Right forelimb (tissue), 1 donor: ENCODE measurements at regions not wholly inside any gene's neighbourhood (a gene's known extent, or its start where the extent isn't known, plus 50 kb on each side); places are given as distances from the start of the nearest gene placed in this dataset.
A peak's percentile ranks its signal among the peaks of the same experiment; 100 is the strongest.
"Not testable (repeated sequence)": the region's sequence is repeated elsewhere in the genome, so short reads cannot be mapped to it uniquely, and the experiment has no call there.

ENCODE experiments used
- DNase-seq: peaks from one replicate; pipeline ENCODE4 v3.0.0-alpha.2; 2018

DNA sequence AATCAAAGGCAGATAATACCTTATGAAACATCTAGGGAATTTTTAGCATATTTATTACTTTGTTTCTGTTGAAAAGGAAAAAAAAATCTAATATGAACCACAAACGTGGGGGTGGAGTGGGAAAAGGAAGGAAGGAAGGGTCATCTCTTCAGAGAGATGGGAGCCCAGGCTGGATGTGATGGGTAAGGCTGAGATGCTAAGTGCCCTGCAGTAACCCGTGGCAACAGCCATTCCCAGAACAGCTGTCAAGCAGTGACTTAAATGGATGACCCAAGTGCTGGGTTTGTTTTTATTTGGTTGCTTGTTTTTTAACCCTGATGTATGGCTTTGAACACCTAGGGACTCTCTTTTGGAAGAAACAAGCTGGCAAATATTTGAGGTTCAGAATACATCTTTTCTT is 50.7 kb upstream of the KLF7 start:
- DNase-seq, result no peak

DNA sequence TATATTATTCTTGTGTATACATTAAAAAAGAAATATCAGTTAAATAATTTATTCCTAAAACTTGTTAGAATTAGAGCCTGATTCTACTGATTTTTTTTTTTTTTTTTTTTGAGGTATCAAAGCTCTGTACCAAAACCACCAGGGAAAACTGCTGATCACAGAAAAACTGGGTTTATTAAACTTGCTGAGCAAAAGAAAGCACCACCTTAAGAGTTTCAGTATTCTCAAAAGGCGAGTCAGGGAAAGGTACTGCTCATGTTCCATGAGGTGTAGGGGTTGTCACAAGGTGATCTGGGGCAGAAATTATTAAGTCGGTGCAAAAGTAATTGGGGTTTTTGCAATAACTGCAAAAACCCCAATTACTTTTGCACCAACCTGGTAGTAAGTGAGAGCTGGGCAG is 51.7 kb upstream of the KLF7 start:
- no peak for DNase-seq

DNA sequence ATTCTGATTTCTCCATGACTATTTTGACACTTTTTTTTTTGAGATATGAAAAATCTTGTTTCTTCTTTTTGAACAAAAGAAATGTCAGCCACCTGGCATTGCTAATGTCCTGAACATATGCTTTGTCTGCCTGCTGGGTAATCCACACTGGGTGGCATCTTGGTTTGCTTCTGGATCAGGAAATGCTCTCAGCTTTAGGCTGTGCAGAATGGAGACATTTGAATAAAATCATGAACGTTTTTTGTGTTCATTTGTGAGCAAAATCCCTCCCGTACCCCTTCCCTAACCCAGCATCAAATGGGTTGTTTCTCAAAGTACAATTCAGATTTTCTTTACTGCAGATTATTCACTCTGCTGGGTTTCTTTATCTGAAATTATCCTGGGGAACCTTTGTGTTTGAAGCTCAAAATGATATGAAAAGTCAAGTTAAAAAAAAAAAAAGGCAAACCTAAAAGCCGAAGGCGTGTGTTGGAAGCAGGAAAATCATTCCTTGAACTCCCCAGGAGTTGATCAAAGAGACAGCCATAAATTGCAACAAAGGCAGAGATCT is 53.4 kb upstream of the KLF7 start:
- DNase-seq, result no peak

- no peak for DNase-seq
These were observed 54.1 kb upstream of the KLF7 start for GRCh38 chr2:207219676-207220501.

GRCh38 chr2:207221731-207222130 is 56.0 kb upstream of the KLF7 start:
- no peak for DNase-seq

- no peak for DNase-seq
These were observed 57.3 kb upstream of the KLF7 start for GRCh38 chr2:207223051-207223450.

DNA sequence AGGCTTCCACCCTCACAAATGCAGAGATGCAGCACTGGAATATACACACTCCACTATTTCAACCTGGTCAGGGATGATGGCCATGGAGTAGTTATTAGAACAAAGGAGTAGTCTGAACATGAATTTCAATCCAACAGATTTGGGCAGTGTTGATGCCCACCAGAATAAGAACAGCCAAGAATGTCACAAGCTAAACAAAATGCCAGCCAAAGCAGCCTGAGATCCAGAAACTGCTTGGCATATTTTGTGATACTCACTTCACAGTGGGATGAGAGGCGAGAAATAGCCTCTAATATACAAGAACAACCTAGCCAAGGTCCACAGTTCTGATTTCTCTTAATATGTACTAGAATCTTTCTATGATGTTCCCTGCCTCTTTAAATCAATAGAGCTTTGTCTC is 58.6 kb upstream of the KLF7 start:
- no peak for DNase-seq

DNA sequence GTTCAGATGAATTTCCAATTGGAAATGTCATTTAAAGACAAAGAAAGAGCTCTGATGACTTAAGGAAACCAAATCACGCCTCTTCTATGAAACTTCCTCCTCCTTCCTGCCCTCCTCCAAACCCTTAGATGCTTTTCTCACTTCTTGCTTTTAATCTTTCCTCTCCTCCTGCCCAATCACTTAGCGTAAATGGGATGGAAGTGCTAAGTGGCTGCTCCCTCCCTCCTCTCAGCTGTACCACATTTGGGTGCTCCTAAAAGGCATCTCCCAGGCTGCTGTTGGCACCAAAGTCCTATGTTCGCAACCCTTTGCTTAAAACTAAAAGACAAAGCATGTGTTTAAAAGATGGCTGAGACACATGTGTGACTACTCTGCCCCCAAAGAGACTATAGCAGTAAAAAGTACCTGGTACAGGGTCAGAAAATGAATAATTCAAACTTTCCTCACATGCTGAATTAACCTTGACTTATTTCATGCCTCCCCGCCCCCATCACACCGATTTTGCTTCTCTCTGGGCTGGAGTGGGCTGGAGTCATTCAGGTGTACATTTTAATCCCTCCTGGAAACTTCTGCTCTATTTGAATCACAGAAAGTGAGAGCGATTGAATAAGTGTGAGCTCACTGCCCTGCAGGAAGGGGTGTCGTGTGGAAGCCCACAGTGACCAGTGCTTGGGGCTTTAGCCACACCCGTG is 59.2 kb upstream of the KLF7 start:
- DNase-seq, result no peak

DNA sequence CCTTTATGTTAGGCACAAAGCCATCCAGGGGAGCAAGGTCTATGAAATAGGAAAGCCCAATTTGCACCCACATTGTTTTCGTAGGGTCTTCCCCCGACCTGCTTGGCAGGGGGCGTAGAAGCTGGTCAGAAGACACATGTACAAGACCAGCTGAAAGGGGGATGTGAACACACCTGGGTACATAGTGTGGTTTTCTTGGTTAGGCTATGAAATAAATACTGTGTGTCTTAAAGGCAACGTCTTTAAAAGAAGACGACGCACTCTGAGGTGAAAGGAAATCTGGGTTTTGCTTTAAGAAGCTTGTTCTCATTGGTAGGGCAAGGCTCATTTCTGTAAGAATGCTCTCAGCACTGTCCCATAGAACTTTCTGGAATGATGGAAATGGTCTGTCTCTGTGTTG is 60.0 kb upstream of the KLF7 start:
- DNase-seq, result no peak

- DNase-seq, result no peak
These were observed 60.5 kb upstream of the KLF7 start for GRCh38 chr2:207226243-207226642.

- no peak for DNase-seq
These were observed 60.9 kb upstream of the KLF7 start for GRCh38 chr2:207226671-207227061.

DNA sequence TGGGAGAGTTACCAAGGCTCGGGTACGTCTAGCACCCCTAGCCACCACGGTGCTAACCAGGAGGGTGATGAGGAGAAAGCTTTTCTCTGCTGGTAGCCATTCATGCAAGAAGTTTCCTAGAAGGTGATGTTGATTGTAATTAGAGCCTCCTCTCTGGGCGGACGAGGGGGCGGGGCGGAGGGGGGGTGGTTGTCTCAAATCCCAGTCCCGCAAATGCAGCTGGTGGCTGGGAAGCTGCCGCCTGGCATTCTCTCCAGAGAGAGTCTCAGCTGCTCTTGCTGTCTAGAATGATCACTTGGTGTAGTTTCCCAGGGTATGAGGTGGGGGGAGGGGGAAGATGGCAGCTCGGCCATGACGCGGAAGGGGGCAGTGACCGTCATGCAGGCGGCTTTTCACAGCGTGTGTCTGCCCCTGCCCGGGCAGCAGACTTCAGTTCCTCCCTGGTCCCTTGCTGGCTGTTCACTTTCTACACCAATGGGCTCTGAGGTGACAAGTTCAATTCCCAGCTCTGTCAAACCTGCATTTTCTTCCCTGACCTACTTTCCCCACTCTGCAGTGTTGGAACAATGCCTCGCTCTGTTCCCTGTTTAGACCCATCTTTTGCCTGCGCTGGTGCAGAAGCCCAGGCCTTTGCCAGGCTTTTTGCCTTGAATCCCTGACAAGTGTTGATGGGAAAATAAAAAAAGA is 61.5 kb upstream of the KLF7 start:
- DNase-seq, result peak; percentile 65

DNA sequence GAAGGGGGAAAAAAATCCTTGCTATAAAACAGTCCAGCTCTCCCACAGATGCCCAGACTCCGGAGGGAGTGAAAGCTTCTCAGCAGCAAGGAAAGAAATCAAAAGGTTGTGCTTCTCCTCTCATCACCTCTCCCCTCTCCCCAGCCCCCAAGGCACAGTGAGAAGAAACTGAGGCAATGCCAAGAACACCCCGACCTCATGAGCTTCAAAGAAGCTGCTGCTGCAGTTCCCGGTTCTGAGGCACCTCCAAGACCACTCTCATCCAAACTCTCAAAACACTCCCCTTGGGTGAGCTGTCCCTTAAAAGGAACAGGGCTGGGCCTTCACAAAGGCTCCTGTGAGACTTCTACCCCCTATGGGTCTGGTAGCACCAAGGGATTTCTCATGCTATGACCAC is 62.0 kb upstream of the KLF7 start:
- no peak for DNase-seq

- no peak for DNase-seq
These were observed 62.7 kb upstream of the KLF7 start for GRCh38 chr2:207228402-207228801.

GRCh38 chr2:207229161-207229560 is 63.4 kb upstream of the KLF7 start:
- no peak for DNase-seq

DNA sequence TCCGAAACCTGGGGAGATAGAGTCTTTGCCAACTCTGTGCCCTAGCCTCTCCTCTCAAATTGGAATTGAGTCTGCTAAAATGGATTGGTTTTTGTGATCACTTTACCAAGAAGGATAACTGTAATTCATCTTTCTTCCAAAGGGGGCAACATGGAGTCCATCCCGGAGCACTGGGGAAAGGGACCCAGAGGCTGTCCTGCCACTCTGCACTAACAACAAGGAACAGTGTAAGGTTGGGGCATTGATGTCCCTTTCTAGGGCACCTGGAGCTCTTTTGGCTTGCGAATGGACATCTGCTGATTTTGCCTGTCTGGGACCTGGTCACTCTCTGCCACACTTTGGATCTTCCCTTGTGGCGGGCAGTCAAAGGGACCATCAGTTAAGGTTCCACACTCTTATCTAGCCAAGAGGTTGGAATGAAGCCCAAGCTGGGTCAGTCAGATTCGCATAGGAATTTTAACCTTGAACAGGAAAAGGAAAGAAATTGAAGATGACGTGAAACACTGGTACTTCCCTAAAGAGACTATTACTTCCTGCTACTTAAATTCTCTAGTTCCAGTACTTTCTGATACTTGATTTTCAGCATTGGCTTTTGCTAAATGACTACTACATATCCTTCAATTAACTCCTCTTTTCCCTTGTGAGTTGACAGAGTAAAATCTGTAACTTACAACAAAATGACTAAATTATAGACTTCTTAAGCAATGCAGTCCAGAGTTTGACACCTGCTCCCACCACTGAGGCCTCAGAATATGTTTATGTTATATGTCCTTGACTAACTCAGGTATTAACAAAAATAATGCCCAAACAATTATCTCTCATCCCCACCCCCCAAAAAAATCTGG is 64.7 kb upstream of the KLF7 start:
- no peak for DNase-seq

DNA sequence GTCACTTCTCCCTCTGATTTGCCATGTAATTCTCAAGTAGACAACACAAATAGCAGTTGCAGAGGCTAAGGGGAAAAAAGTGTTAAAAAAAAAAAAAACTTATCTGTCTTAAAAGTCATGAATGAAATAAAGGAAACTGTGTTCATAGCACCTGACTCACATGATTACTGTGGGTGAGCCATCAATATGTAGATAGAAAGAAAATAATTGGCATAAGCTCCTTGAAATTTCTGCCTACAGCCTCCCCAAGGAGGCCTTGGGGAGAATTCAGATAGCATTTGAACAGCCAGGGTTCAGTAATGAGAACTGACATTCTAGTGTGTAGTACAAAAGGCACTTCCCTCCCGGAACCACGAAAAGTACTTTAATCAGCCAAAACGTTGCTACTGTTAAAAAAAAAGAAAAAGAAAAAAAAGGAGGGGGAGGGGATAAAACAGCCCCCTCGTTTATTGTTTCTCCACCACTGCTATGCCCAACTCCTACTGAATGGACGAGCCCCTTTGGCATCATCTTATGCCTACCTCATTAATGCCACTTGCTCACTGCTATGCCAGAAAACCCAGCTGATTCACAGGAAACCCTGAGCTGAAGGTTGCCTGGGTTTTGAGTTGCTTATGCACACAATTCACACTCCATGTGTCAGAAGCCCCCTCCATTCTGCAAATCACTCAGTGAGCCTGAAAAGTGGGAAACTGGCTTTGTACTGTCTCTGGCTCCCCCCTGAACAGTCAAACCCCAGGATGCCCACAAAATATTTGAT is 65.5 kb upstream of the KLF7 start:
- DNase-seq, result no peak

DNA sequence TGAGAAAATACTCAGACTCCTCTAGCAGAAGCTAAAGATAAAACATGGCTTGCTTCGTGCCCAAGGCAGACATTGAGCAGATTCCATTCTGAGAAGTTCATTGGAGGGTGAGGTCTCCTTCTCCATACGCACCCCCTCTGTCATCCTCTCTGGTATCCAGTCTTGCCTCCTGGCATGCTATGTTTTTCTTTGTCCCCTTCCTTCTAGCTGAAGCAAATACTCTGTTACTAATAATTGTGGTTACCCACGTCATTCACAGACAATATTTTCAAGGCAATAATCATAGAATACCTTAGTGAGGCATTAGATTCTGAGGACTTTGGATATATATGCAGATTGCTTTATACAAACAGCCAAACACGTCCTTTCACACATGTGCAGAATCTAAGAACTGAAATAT is 66.2 kb upstream of the KLF7 start:
- no peak for DNase-seq

DNA sequence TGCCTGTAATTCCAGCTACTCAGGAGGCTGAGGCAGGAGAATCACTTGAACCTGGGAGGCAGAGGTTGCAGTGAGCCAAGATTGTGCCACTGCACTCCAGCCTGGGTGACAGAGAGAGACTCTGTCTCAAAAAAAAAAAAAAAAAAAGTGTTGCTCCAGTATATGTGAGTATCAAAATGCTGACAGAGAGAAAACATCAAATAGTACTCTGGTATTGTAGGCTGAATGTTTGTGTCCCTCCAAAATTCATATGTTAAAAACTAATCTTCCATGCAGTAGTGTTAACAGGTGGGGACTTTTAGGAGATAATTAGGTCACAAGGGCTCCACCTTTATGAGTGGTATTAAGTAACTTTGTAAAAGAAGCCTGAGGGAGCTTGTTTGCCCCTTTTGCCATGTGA is 67.4 kb upstream of the KLF7 start:
- not testable (repeated sequence) for DNase-seq

DNA sequence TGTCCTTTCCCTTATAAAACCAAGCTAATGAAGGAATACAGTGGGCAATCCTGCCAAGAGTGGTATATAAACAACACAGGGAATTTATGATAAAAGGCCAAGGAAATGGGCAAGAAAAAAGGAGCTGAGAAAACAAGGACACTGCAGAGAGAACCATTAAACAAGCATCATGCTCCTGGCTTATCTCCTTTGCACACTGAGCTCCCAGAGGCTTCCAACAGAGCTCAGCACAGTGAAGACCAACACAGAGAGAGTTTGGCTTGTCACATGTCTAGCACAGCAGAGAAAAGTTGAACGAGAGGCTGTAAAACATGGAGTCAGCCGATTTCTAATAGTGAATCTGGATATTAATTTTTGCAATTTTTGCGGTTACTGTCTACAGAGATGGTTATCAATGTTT is 68.0 kb upstream of the KLF7 start:
- no peak for DNase-seq

- no peak for DNase-seq
These were observed 69.9 kb upstream of the KLF7 start for GRCh38 chr2:207235621-207236020.
